ENCODE measurements at regions not wholly inside any gene's neighbourhood (a gene's known extent, or its start where the extent isn't known, plus 50 kb on each side); places are given as distances from the start of the nearest gene placed in this dataset.

DNA sequence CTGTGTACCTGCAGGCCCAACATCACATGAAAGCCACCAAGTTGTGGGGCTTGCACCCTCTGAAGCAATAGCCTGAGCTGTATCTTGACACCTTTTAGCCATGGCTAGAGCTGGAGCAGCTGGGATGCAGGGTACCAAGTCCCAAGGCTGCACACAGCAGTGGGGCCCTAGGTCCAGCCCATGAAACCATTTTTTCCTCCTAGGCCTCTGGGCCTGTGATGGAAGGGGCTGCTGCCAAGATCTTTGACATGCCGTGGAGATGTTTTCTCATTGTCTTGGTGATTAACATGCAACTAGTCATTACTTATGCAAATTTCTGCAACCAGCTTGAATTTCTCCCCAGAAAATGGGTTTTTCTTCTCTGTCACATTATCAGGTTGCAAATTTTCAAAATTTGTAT lies 387.2 kb upstream of the RIOK2 start:
- TF ChIP-seq, protein P1, sequence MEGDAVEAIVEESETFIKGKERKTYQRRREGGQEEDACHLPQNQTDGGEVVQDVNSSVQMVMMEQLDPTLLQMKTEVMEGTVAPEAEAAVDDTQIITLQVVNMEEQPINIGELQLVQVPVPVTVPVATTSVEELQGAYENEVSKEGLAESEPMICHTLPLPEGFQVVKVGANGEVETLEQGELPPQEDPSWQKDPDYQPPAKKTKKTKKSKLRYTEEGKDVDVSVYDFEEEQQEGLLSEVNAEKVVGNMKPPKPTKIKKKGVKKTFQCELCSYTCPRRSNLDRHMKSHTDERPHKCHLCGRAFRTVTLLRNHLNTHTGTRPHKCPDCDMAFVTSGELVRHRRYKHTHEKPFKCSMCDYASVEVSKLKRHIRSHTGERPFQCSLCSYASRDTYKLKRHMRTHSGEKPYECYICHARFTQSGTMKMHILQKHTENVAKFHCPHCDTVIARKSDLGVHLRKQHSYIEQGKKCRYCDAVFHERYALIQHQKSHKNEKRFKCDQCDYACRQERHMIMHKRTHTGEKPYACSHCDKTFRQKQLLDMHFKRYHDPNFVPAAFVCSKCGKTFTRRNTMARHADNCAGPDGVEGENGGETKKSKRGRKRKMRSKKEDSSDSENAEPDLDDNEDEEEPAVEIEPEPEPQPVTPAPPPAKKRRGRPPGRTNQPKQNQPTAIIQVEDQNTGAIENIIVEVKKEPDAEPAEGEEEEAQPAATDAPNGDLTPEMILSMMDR (tag by site-specific recombination; IDR thresholded peaks at IDR 0.05): no peak
- TF ChIP-seq, protein P2, sequence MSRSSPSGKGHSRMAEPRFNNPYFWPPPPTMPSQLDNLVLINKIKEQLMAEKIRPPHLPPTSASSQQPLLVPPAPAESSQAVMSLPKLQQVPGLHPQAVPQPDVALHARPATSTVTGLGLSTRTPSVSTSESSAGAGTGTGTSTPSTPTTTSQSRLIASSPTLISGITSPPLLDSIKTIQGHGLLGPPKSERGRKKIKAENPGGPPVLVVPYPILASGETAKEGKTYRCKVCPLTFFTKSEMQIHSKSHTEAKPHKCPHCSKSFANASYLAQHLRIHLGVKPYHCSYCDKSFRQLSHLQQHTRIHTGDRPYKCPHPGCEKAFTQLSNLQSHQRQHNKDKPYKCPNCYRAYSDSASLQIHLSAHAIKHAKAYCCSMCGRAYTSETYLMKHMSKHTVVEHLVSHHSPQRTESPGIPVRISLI (tag by site-specific recombination; IDR thresholded peaks at IDR 0.05): no peak
- TF ChIP-seq ZNF660 (tag by site-specific recombination; IDR thresholded peaks at IDR 0.05): no peak
- TF ChIP-seq ZNF23 (tag by site-specific recombination; IDR thresholded peaks at IDR 0.05; ENCODE audit: borderline replicate concordance): no peak
